HG02623 (cell line): ENCODE measurements at regions not wholly inside any gene's neighbourhood (a gene's known extent, or its start where the extent isn't known, plus 50 kb on each side); places are given as distances from the start of the nearest gene placed in this dataset.

Experiments
- ATAC-seq: cut with Tn5 transposase; IDR thresholded peaks from one replicate; pipeline ENCODE4 v1.9.1; 2021; ENCODE audit warnings: moderate library complexity; ENCODE audit not compliant: unreplicated experiment

DNA sequence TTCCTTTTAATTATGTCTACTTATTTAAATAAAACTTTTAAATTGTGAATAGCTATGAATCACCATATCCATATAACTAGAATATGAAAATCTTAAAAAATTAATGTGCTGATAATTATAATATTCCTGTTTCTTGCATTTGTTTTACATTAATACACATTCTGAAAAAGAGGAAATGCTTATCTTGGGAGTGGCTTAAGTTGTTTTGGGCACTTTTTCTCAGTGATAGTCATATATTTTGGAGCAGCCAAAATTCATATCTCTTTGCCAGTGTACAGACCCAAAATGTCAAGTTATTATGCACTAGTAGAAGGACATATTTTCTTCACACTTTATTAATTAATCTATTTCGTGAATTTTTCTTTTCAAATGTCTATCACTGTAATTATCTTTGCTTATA, 838.5 kb downstream of the USP25 start:
- ATAC-seq = no peak

DNA sequence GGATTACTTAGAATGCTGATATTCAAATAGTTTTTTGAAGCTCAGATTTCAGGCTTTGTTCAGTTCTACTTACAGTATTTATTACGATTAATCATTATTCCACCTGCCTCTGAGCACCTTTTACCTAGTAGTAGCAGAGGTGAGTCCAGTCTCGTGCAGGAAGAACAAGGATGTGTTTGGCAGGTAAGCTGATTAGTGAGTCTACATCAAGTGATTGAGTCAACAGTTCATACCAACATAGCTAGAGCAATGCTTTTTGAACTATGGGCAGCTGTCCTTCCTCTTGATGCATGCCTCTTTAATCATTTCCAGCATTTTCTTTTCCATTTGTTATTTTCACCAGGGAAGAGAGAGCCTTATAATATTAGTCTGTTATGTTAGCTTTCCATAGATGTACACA, 838.9 kb downstream of the USP25 start:
- ATAC-seq = no peak

DNA sequence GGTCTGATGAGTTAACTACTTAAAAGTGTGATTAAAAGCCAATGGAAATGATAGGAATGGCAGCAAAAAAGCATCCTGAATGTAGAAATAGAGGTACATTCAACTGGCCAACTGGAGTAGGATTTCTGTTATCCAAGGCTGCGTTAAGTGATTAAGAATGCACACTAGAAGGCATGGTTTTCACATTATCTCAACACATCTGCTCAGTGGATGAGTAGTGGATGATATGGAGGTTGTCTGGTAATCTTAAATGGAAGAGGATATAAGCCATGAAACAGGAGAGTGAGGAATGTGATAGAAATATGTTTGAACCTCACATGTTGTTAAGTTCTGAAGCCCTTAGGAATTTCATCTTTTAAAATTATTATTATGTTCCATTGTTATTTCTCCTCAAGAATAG, 839.9 kb downstream of the USP25 start:
- no peak for ATAC-seq

DNA sequence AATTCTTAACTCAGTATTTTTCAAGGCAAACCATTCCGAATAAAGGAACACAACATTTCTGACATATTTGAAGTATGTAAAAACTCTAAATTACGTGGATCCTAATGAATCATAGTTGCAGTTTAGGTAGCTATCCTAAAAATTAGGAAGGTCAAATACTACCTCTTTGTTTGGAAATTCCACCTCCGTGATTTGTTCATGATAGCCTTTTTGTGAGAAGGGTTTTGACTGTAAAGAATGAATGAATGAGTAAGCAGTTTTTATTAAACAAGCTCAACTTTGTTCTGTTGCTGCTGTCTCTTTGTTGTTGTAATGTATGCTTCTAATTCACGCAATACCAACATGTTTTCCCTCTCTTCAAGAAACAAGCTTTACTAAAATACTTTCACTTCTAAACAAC, 840.4 kb downstream of the USP25 start:
- no peak for ATAC-seq

DNA sequence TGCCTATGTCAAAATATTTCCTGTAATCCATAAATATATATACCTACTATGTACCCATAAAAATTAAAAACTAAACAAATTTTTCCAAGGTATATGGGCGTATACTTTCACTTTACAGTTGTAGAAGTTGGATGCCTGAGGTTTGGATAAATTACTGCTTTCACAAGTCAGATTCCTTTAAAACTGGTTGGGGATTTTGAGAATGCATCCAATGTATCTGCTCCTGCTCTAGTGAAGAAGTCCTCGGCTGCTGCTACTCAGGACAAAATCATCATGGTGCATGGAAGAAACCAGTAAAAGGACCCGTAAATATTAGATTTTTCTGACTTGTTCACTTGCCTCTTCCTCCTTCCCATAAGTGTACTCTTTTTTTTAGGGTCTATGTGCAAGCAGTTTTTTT, 841.1 kb downstream of the USP25 start:
- no peak for ATAC-seq

DNA sequence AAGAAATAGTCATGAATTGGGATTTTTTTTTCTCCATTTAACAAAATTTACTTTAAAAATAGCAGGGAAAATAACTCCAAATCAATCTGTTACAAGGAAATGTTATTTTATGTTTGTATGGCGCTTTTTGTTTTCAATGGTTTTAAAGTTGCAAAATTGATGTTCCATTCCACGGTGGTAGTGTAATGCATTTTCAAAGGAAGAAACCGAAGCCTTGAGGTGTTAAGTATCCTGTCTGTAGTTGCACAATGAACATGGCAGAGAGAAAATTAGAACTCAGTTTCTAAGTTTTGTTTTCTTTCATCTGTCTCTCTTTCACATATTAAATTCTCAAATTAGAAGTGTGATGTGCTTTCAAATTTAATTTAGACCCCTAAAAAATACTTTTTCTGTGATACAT, 841.8 kb downstream of the USP25 start:
- ATAC-seq = no peak

DNA sequence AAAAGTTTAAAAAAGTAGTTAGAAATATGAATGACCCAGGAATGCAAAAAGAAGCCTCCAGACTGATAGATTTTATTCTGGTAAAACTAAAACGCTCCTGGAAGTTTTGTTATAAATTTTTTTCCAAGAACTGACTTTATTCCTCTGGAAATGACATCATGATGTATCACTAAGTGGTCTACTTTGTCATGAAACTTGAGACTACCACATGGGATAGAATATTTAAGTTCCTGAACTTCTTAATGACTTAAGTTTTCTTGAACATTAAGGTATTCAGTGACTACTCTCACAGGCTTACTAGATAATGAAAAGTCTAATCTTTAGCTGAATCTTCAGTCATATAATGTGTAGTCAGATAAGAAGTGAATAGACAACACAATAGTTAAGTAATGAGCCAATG, 842.2 kb downstream of the USP25 start:
- ATAC-seq = no peak

DNA sequence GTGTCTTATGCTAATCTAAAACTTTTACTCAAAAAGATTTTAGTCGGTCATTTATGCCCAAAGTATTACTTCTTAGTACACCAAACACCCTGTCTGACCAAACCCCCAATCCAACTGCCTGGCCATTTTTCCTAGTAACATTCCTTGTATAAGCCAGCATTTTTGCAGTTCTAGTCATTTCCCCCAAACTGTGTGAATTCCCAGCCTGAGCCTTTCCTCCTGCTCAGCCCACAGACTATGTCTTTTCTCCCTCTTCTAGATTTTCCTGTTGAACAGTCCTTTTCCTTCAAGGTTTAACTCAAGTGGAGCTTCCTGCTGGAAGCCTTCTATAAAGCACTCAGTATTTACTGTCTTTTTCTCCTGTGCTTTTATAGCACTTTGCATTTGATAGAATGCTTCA, 843.8 kb downstream of the USP25 start:
- no peak for ATAC-seq

DNA sequence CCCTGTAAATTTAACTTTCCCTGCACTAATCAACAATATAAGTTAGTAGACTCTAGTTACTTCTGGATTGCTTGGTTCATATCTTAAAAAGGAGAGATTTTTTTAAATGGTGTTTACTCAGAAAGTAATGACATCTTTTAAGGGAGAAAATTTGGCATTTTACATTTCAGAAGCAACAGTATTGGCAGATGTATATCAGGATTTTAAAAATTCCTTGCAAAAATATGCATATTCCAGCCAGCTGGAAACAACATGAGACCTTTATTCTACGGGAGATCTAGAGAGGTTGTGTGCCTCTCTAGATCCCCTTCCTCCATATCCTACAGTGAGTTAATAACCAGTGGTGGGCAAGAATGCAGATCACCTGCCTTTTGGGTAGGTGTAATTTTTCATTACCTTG, 848.2 kb downstream of the USP25 start:
- ATAC-seq = no peak

DNA sequence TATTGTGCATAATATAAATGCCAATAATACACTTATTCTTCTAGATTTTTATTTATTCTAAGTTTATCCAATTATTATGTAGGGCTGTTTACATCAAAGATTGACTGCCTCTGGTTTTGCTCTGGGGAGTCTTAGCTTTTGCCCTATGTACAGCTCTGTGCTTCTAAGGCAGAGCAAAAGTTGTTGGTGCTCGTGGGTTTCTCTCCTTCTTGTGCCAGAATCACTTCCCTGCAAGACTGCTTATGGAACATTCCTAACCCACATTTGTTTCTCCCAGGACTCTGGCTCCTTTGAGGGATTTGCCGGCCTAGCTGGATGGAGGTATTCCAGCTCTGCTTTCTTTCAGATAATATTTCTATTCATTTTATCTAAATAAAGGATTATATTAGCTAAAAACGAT, 849.1 kb downstream of the USP25 start:
- ATAC-seq = no peak

DNA sequence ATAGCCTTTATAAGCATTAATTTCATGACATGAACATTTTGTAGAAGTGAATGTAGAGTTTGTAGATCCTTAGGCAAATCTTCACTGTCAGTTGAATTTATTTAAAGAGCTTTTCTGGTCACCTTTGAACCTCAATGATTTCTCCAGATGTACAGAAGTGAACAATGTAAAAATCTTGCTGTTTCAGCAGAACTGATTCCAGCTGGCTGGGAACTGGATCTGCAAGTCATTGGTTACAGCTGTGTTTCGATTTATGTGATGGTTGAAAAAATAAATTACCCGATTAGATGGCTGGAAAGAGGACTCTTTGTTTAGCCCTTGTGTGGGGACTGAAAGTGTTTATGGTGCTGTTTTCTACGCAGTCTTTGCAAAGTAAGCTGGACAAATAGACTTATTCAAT, 849.8 kb downstream of the USP25 start:
- no peak for ATAC-seq

DNA sequence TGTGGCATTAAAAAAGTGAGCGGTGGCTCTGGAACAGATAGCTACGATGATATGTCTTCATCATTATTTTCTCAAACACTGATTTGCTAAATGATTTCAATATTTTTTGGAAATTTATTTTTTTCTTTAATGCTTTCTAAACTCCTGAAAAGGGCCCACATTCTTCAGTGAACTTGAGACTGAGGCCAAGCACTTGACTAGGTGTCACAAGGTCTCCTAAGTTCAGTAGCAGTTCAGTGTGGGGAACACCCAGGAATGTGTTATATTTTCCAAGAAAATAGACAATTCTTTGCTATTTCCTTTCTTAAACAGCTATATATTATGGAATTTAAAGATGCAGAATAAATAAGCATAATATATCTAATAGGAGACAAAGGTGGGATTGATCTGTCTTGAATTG, 850.9 kb downstream of the USP25 start:
- ATAC-seq = no peak

DNA sequence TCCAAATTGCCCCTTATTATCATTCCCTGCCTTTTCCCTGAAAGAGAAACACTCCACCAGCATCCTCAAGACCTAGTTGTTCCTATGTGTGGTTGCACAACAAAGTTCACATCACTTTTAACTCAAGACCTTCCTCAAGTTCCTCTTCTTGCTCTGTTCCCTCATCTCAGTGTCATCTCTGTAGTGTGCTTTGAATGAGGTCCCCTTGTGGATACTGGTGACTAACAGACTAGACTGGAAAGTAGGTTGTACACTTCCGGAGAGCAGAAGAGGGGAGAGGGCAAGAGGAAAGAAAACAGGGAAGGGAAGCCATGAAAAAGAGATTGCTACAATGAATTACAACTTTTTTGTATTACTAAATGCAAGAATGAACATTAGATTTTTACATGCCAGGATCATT, 853.8 kb downstream of the USP25 start:
- no peak for ATAC-seq

DNA sequence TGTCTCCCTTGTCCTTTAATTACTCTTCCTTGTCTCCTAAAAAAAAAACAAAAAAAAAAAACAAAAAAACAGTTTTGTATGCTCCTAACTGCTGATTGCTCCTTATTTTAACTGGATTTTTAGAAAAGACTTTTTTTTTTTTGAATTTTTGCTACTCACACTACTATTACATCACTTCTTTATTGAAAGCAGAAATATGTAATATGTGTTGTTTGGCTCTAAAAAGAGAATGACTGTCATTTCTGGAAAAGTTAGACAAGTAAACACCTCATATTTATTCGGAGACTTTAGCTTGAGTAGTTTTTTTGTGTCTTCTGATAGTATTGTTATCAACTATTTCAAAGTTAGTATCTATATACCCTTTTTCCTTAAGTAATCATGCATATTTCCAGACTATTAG, 855.0 kb downstream of the USP25 start:
- ATAC-seq = no peak

DNA sequence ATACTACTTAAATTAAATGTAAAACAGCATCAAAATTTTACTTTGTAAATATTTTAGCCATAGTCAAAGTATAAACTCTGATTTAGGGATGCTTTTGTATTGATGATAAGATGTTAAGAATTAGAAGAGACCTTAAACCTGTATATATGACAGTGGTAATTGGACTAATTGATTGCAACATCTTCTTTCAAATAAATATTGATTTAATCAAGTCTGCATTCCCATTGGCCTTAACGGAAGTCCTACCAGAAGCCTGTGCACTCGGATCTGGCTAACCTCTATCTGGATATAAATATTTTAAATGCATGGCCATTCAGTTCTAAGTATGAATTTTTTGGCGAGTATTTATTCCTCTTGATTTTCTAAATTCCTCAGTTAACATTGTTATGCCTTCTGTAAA, 856.1 kb downstream of the USP25 start:
- ATAC-seq = no peak

DNA sequence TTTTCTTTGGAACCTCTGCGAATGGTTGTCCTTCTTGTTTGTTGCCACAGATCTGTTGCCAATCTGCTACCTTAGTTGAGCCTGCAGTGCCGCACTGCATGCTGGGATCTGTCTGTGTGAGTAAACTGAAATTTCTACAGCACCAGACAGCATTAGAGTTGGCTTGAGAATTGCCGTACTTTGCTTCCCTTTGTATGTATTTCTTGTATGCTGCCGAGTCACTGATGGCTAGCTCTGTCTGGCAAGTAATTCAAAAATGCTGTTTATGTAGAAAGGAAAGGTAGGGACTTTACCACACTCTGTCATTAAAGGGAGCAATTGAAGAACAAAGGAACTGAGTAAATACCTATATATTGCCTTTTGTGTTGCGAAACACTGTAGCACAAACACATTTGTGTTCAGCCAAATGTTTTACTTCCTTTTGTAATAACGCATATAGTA, 857.4 kb downstream of the USP25 start:
- no peak for ATAC-seq

DNA sequence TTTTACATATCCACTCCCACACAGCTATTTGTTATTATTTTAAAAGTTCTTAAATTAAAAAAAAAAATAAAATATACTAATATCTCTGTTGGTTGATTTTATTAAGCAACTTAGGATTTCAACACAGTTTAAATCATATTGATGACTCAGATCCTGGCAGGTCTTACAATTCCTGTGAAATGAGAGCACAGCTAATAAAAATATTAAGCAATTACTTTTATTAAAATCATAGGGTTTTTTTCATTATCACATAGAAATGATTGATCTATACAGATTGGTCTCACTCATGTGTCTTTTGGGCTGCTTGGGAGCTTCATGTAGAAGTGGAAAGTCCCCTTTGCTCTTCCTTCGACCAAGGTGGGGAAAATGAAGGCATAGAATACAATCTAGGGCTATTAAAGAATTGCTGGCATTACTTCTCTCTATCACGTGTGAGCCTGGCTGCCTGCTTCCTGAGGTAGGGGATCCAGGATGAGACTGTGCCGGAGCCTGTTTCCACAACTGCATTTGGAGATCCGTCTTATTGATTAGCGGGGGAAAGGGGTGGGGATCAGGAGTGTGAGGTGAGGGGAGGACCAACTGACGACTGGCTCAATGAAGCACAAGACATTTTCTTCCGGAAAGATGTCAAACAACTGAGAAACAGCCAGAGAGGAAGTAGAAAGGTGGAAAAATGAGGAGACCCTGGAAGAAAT, 858.0 kb downstream of the USP25 start:
- ATAC-seq = no peak

DNA sequence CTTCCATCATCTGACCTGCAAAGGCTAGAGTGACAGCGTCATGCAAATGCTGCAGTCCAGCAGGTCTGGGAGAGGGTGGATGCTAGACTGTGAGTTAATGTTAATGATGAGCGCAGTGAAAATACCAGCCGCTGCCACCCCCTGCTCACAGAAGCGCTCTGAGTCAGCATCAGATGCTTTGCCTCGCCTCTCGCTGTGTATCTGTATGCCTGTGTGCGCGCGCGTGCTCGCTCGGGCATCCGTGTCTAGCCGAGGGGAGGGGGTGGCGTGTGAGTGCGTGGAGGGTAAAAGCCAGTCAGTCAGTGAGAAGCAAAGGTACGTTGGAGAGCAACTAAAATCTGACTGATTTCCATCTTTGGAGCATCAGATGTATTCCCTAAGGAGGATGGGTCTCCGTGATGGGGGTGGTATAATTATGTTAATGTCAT, 858.7 kb downstream of the USP25 start:
- no peak for ATAC-seq

DNA sequence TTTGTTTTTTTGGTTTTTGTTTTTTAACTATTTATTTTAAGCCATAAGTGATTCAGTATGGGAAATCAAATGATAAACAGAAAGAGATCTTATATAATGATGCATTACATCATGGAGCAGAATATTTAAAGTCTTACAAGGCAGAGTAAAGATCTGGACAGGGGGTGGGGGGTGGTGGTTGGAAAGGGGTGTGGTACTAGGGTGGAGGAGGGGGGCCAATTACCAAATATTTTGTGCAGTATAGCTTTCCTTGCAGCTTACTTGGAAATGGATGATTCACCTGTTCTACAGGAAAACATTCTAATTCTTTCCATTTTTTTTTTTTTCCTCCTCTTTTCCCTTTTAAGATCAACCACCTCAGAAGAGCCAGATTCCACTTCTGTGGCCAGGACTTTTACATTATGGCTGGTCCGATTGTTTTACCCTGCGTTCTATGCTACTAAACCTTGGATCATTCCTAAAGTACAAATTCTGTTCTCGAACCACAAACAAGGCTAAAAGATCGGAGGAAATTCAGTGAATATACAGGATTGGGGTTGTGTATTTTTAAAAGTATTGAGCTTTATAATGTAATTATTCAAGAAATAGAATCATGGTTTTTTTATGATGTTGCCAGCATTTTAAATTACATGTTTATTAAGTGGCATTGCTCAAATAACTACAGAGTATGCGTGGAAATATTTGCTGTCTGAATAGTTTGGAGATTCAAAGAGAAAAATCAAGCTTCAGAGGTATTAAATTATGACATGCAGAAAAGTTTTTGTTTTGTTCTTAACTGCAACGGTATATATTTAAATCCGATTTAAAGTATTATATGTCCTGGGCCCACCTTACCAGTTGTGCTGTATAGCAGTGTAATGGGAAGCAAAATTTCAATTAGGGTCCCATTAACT, 859.5 kb downstream of the USP25 start:
- no peak for ATAC-seq

DNA sequence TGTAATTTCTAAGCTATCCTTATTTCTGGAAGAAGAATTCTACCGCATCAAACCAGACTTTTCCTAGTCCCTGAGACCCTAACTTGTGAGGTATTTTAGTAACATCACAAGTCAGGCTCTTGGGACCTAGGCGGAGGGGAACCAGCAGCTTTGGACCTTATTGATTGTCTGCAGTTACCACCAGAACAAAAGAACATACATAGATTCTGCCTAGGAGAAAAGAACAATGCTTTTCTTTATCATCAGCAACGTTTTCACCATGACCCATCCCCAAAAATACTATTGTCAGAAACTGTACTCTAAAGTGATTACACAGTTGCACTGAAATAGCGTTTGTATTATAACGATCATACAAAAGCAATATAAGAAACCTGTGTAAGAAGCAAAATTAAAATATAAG, 860.4 kb downstream of the USP25 start:
- ATAC-seq = no peak

DNA sequence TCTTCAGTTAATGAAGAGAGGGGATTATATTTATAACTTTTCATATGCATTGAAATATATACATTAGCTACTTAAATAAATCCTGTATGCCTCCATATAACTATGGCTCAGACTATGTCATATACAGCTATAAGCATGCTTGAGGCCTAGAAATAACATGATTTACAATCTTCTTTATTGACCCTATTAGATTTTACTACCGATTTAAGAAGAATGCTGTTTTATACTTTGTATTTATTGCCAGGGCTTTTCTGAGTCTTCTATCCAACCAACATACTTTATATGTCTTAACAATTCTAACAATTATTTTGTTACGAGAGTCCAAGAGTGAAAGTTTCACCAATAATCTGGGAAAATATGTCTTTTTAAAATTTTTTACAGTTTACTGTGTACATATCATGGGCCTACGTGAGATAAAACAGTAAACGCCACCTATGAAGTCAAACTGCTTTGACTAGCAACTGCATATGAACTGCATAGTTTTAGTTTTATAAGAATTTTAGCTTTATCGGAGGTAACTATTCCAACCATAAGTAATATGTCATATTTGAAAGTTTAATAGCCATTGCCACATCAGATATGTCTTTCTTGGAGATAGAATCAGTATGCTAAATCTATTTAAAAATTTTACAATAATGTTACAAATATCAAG, 861.0 kb downstream of the USP25 start:
- ATAC-seq = no peak

DNA sequence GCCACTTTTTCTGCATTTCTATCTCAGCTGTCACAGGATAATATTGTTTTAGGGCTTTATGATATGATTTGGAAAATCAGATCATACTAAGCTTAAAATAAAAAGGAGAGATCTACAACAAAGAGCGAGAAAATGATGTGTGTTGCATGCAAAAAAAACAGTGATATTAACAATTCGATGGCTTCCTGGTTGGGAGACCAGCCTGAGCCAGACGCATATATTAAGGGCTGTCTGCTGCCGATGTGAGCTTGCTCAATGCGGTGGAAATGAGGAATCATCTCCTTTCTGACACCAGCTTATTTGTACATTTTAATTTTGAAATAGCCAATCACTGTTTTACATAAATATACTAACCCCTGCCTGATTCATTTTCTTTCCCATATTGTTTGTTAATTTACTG, 862.6 kb downstream of the USP25 start:
- no peak for ATAC-seq
